Bronchial epithelial cell (primary cell): ENCODE measurements at regions not wholly inside any gene's neighbourhood (a gene's known extent, or its start where the extent isn't known, plus 50 kb on each side); places are given as distances from the start of the nearest gene placed in this dataset.

Experiments used
- DNase-seq: peaks from one replicate; pipeline ENCODE4 v3.0.0-alpha.2; 2010; ENCODE audit warnings: low read depth
- FAIRE-seq: peaks from 2 replicates; lab custom pipeline; 2011; peaks lifted over from hg19 to GRCh38; lab: Jason Lieb, UNC
- H3K27me3 ChIP-seq: 2 replicates; pipeline ENCODE4 v1.5.1; 2011; ENCODE audit warnings: low read length; ENCODE audit not compliant: control insufficient read depth, insufficient read depth
- H3K36me3 ChIP-seq: 2 replicates; pipeline ENCODE4 v1.5.1; 2011; ENCODE audit warnings: low read length; ENCODE audit not compliant: control insufficient read depth, insufficient read depth
- H3K4me3 ChIP-seq: 2 replicates; pipeline ENCODE4 v1.5.1; 2011; ENCODE audit warnings: mild to moderate bottlenecking, low read depth, low read length, control low read depth
- CTCF ChIP-seq: IDR thresholded peaks from 2 replicates; pipeline ENCODE4 v1.5.1; 2011; ENCODE audit warnings: mild to moderate bottlenecking, moderate library complexity, low read length, control low read depth, inconsistent platforms; ENCODE audit not compliant: insufficient read depth, severe bottlenecking

DNA sequence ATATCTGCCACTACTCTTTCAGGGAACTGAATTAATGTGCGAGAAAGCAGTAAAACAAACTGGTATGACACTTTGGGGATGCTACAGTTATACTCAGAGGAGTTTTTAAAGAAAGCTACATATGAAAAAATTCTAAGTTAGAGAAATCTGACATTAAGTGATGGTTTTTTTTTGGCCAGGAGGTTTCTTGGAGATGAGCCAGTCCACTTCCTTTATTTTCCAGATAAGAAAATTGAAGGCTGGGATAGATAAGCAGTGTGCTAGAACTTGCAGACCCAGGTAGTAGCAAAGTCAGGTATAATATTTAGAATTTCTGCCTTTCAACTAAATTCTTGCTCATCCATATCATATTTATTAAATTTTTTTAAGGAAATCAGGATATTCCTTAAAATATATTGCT is 106.8 kb downstream of the FAT4 start:
- FAIRE-seq: no peak
- TF ChIP-seq CTCF: no peak
- Histone ChIP-seq H3K4me3 (no peak overlapping the region), H3K36me3 (no peaks in the 10 kb centered on the region), H3K27me3 (no peaks in the 10 kb centered on the region)
- no peak for DNase-seq

DNA sequence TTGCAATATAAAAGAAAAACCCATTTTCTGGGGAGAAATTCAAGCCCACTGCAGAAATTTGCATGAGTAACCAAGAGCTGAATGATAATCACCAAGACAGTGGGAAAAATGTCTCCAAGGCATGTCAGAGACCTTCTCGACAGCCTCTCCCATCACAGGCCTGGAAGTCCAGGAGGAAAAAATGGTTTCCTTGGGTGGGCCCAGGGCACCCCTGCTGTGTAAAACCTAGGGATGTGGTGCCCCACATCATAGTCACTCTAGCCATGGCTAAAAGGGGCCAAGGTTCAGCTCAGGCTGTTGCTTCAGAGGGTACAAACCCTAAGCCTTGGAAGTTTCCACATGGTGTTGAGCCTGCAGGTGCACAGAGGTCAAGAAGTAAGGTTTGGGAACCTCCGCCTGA is 108.4 kb downstream of the FAT4 start:
- Histone ChIP-seq H3K36me3 (no peaks in the 10 kb centered on the region), H3K27me3 (no peaks in the 10 kb centered on the region), H3K4me3 (no peak overlapping the region)
- TF ChIP-seq CTCF: no peak
- FAIRE-seq (no peak), DNase-seq (no peak)

DNA sequence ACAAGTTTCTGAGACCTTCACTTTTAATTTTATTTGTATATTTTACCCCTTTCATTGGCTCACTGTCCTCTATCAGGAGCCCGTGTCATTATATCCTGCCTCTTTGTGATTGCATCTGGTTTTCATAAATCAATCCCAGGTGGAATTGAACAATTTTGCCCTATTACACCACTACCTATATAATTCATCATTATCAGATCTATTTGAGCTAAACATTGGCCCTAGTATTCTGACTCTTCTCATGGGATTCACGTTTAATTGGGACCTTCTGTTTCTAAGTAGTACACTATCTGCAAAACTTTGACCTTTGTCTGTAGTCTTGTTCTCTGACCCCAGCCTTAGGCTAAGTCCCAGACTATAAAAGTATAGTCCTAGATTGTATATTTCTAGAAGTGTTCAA is 114.1 kb downstream of the FAT4 start:
- no peak for TF ChIP-seq CTCF
- Histone ChIP-seq H3K27me3 (no peaks in the 10 kb centered on the region), H3K36me3 (no peaks in the 10 kb centered on the region), H3K4me3 (no peak overlapping the region)
- no peak for DNase-seq
- no peak for FAIRE-seq

GRCh38 chr4:125430086-125430485 is 115.3 kb downstream of the FAT4 start:
- no peaks in the 10 kb centered on the region for H3K36me3 ChIP-seq
- FAIRE-seq (no peak), DNase-seq (no peak)
- no peak for TF ChIP-seq CTCF
- no peak overlapping the region for H3K4me3 ChIP-seq
- H3K27me3 ChIP-seq: no peaks in the 10 kb centered on the region

- no peaks in the 10 kb centered on the region for H3K27me3 ChIP-seq
- FAIRE-seq: peak; percentile 28
- DNase-seq: no peak
- no peak for TF ChIP-seq CTCF
- no peaks in the 10 kb centered on the region for H3K36me3 ChIP-seq
- no peak overlapping the region for H3K4me3 ChIP-seq
Observed at GRCh38 chr4:125432078-125432477, 117.3 kb downstream of the FAT4 start.

- TF ChIP-seq CTCF: no peak
- H3K4me3 ChIP-seq: no peak overlapping the region
- H3K36me3 ChIP-seq: no peaks in the 10 kb centered on the region
- no peak for FAIRE-seq
- DNase-seq: no peak
- no peaks in the 10 kb centered on the region for H3K27me3 ChIP-seq
Observed at GRCh38 chr4:125433453-125433852, 118.7 kb downstream of the FAT4 start.
